ENCODE measurements at regions not wholly inside any gene's neighbourhood (a gene's known extent, or its start where the extent isn't known, plus 50 kb on each side); places are given as distances from the start of the nearest gene placed in this dataset.

DNA sequence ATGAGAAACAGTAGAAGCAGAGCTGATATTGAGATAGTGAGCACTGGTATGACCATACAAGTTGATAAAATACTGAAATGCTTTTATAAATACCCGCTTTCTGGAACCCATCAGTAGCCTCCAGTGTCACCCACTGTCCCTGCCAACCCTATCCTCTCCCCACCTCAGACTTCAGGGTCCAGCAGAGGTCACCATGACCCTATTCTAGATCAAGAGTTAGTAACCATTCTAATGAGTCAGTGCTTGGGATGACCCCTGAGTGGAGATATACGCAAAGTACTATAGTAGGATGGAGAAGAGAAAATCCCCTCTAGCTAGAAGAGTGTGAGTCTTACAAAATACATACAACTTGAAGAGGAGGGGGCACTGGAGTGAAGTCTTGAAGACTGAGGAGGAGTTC is 297.9 kb upstream of the BRINP1 start:
- no peaks in the 10 kb centered on the region for H3K27me3 ChIP-seq (ENCODE audit: insufficient read depth, low read length)
- H4K20me1 ChIP-seq (ENCODE audit: insufficient read depth, low read length), result no peaks in the 10 kb centered on the region
- no peak overlapping the region for H3K4me3 ChIP-seq (ENCODE audit: low read depth, low read length, poor library complexity, severe bottlenecking)
- H3F3A ChIP-seq (ENCODE audit: insufficient read depth, low read length), result no peaks in the 10 kb centered on the region
- no peak overlapping the region for H3K4me2 ChIP-seq (ENCODE audit: low read length)
- no peaks in the 10 kb centered on the region for H3K4me1 ChIP-seq (ENCODE audit: insufficient read depth, low read length, severe bottlenecking)
- H3K27ac ChIP-seq (ENCODE audit: low read depth, low read length, poor library complexity, severe bottlenecking), result no peak overlapping the region
- no peak overlapping the region for H3K9ac ChIP-seq (ENCODE audit: low read length)
- no peak overlapping the region for H2AFZ ChIP-seq (ENCODE audit: low read length)
- H3K79me2 ChIP-seq (ENCODE audit: insufficient read depth, low read length), result no peaks in the 10 kb centered on the region
- TF ChIP-seq EZH2 (IDR thresholded peaks at IDR 0.05; ENCODE audit: borderline replicate concordance, low read length), result no peak
- TF ChIP-seq, protein P1, sequence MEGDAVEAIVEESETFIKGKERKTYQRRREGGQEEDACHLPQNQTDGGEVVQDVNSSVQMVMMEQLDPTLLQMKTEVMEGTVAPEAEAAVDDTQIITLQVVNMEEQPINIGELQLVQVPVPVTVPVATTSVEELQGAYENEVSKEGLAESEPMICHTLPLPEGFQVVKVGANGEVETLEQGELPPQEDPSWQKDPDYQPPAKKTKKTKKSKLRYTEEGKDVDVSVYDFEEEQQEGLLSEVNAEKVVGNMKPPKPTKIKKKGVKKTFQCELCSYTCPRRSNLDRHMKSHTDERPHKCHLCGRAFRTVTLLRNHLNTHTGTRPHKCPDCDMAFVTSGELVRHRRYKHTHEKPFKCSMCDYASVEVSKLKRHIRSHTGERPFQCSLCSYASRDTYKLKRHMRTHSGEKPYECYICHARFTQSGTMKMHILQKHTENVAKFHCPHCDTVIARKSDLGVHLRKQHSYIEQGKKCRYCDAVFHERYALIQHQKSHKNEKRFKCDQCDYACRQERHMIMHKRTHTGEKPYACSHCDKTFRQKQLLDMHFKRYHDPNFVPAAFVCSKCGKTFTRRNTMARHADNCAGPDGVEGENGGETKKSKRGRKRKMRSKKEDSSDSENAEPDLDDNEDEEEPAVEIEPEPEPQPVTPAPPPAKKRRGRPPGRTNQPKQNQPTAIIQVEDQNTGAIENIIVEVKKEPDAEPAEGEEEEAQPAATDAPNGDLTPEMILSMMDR (IDR thresholded peaks at IDR 0.05; ENCODE audit: low read length), result peak; percentile 20
- H3K9me3 ChIP-seq (ENCODE audit: low read length), result no peaks in the 10 kb centered on the region
- H3K9me2 ChIP-seq (ENCODE audit: low read depth, low read length), result no peaks in the 10 kb centered on the region
- H3K36me3 ChIP-seq (ENCODE audit: insufficient read depth, low read length), result no peaks in the 10 kb centered on the region

DNA sequence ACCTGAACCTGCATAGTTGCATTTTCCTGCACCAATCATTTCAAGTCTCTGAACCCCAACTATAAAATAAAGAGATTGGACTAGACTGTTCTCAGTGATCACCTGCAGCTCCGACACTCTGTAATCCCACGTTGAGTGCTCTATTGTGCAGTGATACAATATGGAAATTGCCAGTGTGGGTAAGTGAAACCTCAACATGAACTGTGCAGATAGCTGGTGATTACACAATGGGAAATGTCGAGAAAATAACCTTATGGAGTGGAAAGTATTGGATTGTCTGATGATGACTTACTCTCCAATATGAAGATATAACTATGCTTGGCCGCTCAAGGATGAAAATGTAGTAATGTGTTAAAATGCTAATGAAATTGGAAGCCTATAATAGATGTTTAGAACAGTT is 293.1 kb upstream of the BRINP1 start:
- no peaks in the 10 kb centered on the region for H3K36me3 ChIP-seq (ENCODE audit: insufficient read depth, low read length)
- no peak for TF ChIP-seq EZH2 (IDR thresholded peaks at IDR 0.05; ENCODE audit: borderline replicate concordance, low read length)
- TF ChIP-seq, protein P1 (IDR thresholded peaks at IDR 0.05; ENCODE audit: low read length), result no peak
- no peaks in the 10 kb centered on the region for H3K9me2 ChIP-seq (ENCODE audit: low read depth, low read length)
- H2AFZ ChIP-seq (ENCODE audit: low read length), result no peak overlapping the region
- no peak overlapping the region for H3K4me2 ChIP-seq (ENCODE audit: low read length)
- no peaks in the 10 kb centered on the region for H3K27me3 ChIP-seq (ENCODE audit: insufficient read depth, low read length)
- no peak overlapping the region for H3K9ac ChIP-seq (ENCODE audit: low read length)
- H4K20me1 ChIP-seq (ENCODE audit: insufficient read depth, low read length), result no peaks in the 10 kb centered on the region
- no peaks in the 10 kb centered on the region for H3F3A ChIP-seq (ENCODE audit: insufficient read depth, low read length)
- H3K79me2 ChIP-seq (ENCODE audit: insufficient read depth, low read length), result no peaks in the 10 kb centered on the region
- no peak overlapping the region for H3K27ac ChIP-seq (ENCODE audit: low read depth, low read length, poor library complexity, severe bottlenecking)
- no peaks in the 10 kb centered on the region for H3K4me1 ChIP-seq (ENCODE audit: insufficient read depth, low read length, severe bottlenecking)
- no peaks in the 10 kb centered on the region for H3K9me3 ChIP-seq (ENCODE audit: low read length)
- H3K4me3 ChIP-seq (ENCODE audit: low read depth, low read length, poor library complexity, severe bottlenecking), result no peak overlapping the region

DNA sequence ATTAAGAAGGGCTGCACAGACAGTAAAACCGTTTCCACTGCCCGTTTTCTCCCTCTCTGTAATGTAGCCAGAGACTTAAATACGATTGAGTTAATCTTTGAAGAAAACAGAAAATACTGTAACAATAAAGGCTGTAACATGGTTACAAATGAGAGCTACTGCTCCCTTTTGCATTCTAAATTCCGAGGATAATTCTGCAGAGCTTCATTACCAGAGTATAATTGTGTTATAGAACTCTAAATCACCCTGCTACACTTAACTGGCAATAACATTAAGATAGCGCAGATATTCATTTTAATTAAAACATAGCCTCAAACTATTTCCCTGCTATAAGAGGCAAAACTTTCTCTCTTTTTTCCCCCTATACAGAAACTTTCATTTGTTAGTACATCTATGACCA is 283.7 kb upstream of the BRINP1 start:
- Histone ChIP-seq H3K9ac (ENCODE audit: low read length) (no peak overlapping the region), H3K4me2 (ENCODE audit: low read length) (no peak overlapping the region), H3K4me3 (ENCODE audit: low read depth, low read length, poor library complexity, severe bottlenecking) (no peak overlapping the region), H3K79me2 (ENCODE audit: insufficient read depth, low read length) (no peaks in the 10 kb centered on the region), H3K27ac (ENCODE audit: low read depth, low read length, poor library complexity, severe bottlenecking) (no peak overlapping the region), H3K27me3 (ENCODE audit: insufficient read depth, low read length) (no peaks in the 10 kb centered on the region), H3K9me2 (ENCODE audit: low read depth, low read length) (no peaks in the 10 kb centered on the region), H3F3A (ENCODE audit: insufficient read depth, low read length) (no peaks in the 10 kb centered on the region), H3K9me3 (ENCODE audit: low read length) (no peaks in the 10 kb centered on the region), H4K20me1 (ENCODE audit: insufficient read depth, low read length) (no peaks in the 10 kb centered on the region), H2AFZ (ENCODE audit: low read length) (no peak overlapping the region), H3K4me1 (ENCODE audit: insufficient read depth, low read length, severe bottlenecking) (no peaks in the 10 kb centered on the region), H3K36me3 (ENCODE audit: insufficient read depth, low read length) (no peaks in the 10 kb centered on the region)
- no peak for TF ChIP-seq EZH2 (IDR thresholded peaks at IDR 0.05; ENCODE audit: borderline replicate concordance, low read length)
- TF ChIP-seq, protein P1 (IDR thresholded peaks at IDR 0.05; ENCODE audit: low read length), result no peak

All from OCI-LY1 (cell line).